ENCODE measurements at regions not wholly inside any gene's neighbourhood (a gene's known extent, or its start where the extent isn't known, plus 50 kb on each side); places are given as distances from the start of the nearest gene placed in this dataset.

DNA sequence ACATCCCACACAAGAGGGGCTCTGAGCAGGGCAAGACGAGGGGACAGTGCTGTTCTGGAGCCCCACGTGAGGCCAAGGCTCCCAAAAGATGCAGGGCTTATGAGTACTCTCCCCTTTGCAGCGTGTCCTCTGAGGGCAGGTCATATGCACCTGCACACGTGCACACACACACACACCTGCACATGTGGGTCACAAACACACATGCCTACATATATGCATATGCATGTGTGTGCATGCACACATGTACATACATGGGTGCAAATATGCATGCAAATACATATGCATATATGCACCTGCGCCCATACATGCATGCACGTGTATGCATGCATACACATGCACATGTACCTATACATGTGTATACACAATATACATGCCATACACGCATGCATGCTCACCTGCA, 197.9 kb downstream of the NPHP4 start:
- no peaks in the 10 kb centered on the region for H3K36me3 ChIP-seq (ENCODE audit: control insufficient read depth, insufficient read depth, low read length)
- no peaks in the 10 kb centered on the region for H3K27me3 ChIP-seq (ENCODE audit: control insufficient read depth, insufficient read depth, low read length)
- H2AFZ ChIP-seq = no peak overlapping the region
- H3K9me3 ChIP-seq (ENCODE audit: control insufficient read depth, low read length) = no peaks in the 10 kb centered on the region
- H3K4me2 ChIP-seq (ENCODE audit: low read length) = no peak overlapping the region
- H3K27ac ChIP-seq = no peak overlapping the region
- no peak overlapping the region for H3K4me3 ChIP-seq (ENCODE audit: low read depth, low read length)
- no peak for TF ChIP-seq CTCF (IDR thresholded peaks at IDR 0.05)
- H3K9ac ChIP-seq = no peak overlapping the region
- no peaks in the 10 kb centered on the region for H3K79me2 ChIP-seq
- H3K4me1 ChIP-seq = no peaks in the 10 kb centered on the region

GRCh38 chr1:5793516-5793915, 198.7 kb downstream of the NPHP4 start:
- Histone ChIP-seq H3K79me2 (no peaks in the 10 kb centered on the region), H3K9me3 (ENCODE audit: control insufficient read depth, low read length) (no peaks in the 10 kb centered on the region), H3K4me2 (ENCODE audit: low read length) (no peak overlapping the region), H3K27ac (no peak overlapping the region), H3K4me1 (no peaks in the 10 kb centered on the region), H3K27me3 (ENCODE audit: control insufficient read depth, insufficient read depth, low read length) (no peaks in the 10 kb centered on the region), H3K9ac (no peak overlapping the region), H3K36me3 (ENCODE audit: control insufficient read depth, insufficient read depth, low read length) (no peaks in the 10 kb centered on the region), H3K4me3 (ENCODE audit: low read depth, low read length) (no peak overlapping the region), H2AFZ (no peak overlapping the region)
- no peak for TF ChIP-seq CTCF (IDR thresholded peaks at IDR 0.05)

DNA sequence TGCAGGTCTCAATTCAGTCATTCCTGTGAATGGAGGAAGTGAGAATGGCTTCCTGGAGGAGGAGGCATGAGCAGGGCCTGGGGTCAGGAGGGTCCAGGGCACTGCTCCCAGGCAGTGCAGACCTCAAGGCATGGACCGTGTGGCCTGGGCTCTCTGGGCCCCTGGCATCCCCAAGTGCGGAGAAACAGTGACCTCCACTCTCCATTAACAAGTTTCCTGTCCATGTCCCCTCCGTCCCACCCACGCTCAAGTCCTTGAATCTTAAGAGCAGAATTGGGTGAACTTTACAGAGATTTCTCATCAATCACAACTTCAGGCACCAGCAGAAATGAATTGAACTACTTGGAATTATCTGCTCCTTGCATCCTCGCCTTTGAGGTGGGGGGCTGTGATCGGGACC, 211.1 kb downstream of the NPHP4 start:
- Histone ChIP-seq H2AFZ (no peak overlapping the region), H3K27me3 (ENCODE audit: control insufficient read depth, insufficient read depth, low read length) (no peaks in the 10 kb centered on the region), H3K27ac (no peak overlapping the region), H3K9ac (no peak overlapping the region), H3K4me3 (ENCODE audit: low read depth, low read length) (no peak overlapping the region), H3K4me1 (no peaks in the 10 kb centered on the region), H3K9me3 (ENCODE audit: control insufficient read depth, low read length) (no peaks in the 10 kb centered on the region), H3K36me3 (ENCODE audit: control insufficient read depth, insufficient read depth, low read length) (no peaks in the 10 kb centered on the region), H3K4me2 (ENCODE audit: low read length) (no peak overlapping the region), H3K79me2 (no peaks in the 10 kb centered on the region)
- no peak for TF ChIP-seq CTCF (IDR thresholded peaks at IDR 0.05)

DNA sequence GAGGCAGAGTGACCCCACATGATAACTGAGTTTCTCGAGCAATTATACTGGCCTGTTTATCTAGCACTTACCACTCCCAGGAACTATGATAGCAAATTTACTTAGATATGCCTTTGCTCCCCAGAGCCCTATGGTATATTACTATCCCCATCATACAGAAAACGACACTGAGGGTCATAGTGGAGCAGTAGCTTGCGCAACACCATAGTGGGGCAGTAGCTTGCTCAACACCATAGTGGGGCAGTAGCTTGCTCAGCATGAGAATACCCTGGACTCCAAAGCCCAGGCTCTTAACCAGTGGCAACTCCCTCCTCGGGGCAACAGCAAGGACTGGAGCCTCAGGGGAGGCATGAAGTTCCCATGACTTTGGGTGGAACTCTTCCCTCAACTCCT, 211.9 kb downstream of the NPHP4 start:
- Histone ChIP-seq H3K9ac (no peak overlapping the region), H3K9me3 (ENCODE audit: control insufficient read depth, low read length) (no peaks in the 10 kb centered on the region), H2AFZ (no peak overlapping the region), H3K27ac (no peak overlapping the region), H3K4me3 (ENCODE audit: low read depth, low read length) (no peak overlapping the region), H3K27me3 (ENCODE audit: control insufficient read depth, insufficient read depth, low read length) (no peaks in the 10 kb centered on the region), H3K79me2 (no peaks in the 10 kb centered on the region), H3K4me2 (ENCODE audit: low read length) (no peak overlapping the region), H3K36me3 (ENCODE audit: control insufficient read depth, insufficient read depth, low read length) (no peaks in the 10 kb centered on the region), H3K4me1 (no peaks in the 10 kb centered on the region)
- no peak for TF ChIP-seq CTCF (IDR thresholded peaks at IDR 0.05)

GRCh38 chr1:5779608-5780323, 212.5 kb downstream of the NPHP4 start:
- Histone ChIP-seq H3K4me1 (no peaks in the 10 kb centered on the region), H3K4me2 (ENCODE audit: low read length) (no peak overlapping the region), H3K4me3 (ENCODE audit: low read depth, low read length) (no peak overlapping the region), H3K9ac (no peak overlapping the region), H3K9me3 (ENCODE audit: control insufficient read depth, low read length) (no peaks in the 10 kb centered on the region), H3K36me3 (ENCODE audit: control insufficient read depth, insufficient read depth, low read length) (no peaks in the 10 kb centered on the region), H3K27me3 (ENCODE audit: control insufficient read depth, insufficient read depth, low read length) (no peaks in the 10 kb centered on the region), H3K27ac (no peak overlapping the region), H2AFZ (no peak overlapping the region), H3K79me2 (no peaks in the 10 kb centered on the region)
- no peak for TF ChIP-seq CTCF (IDR thresholded peaks at IDR 0.05)
